Epithelial cell of esophagus (primary cell): ENCODE measurements at regions not wholly inside any gene's neighbourhood (a gene's known extent, or its start where the extent isn't known, plus 50 kb on each side); places are given as distances from the start of the nearest gene placed in this dataset.

Experiments used
- DNase-seq: peaks from one replicate; pipeline ENCODE4 v3.0.0; 2010; ENCODE audit warnings: low read depth
- H3K4me3 ChIP-seq: 2 replicates; pipeline ENCODE4 v1.5.1; 2011; ENCODE audit warnings: mild to moderate bottlenecking, low read length, control low read depth
- TF ChIP-seq, protein P1 (sequence below): IDR thresholded peaks from 2 replicates; pipeline ENCODE4 v1.5.1; 2011; ENCODE audit warnings: low read depth, mild to moderate bottlenecking, low read length, control low read depth, inconsistent platforms; ENCODE audit not compliant: insufficient read depth; ENCODE audit errors: missing control alignments

DNA sequence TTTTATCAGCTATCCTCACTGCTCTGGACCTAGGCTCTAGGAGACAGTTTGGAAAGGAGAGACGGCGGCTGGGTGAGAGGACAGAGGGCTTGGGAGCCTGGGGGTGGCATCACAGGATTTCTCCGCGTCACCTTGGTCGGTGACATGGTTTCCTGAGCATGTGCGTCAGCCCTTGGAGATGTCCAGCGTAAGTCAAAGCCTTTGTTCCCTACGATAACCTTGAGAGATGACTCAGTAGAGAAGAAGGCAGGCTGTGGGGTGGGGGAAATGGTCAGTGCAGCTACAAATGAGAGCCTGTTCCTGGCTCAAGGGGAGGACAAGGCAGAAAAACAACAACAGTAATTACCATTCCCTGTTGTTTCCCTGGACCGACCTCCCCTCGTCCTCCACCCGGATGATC, 90.2 kb upstream of the TBX3 start:
- TF ChIP-seq, protein P1, sequence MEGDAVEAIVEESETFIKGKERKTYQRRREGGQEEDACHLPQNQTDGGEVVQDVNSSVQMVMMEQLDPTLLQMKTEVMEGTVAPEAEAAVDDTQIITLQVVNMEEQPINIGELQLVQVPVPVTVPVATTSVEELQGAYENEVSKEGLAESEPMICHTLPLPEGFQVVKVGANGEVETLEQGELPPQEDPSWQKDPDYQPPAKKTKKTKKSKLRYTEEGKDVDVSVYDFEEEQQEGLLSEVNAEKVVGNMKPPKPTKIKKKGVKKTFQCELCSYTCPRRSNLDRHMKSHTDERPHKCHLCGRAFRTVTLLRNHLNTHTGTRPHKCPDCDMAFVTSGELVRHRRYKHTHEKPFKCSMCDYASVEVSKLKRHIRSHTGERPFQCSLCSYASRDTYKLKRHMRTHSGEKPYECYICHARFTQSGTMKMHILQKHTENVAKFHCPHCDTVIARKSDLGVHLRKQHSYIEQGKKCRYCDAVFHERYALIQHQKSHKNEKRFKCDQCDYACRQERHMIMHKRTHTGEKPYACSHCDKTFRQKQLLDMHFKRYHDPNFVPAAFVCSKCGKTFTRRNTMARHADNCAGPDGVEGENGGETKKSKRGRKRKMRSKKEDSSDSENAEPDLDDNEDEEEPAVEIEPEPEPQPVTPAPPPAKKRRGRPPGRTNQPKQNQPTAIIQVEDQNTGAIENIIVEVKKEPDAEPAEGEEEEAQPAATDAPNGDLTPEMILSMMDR, result no peak

DNA sequence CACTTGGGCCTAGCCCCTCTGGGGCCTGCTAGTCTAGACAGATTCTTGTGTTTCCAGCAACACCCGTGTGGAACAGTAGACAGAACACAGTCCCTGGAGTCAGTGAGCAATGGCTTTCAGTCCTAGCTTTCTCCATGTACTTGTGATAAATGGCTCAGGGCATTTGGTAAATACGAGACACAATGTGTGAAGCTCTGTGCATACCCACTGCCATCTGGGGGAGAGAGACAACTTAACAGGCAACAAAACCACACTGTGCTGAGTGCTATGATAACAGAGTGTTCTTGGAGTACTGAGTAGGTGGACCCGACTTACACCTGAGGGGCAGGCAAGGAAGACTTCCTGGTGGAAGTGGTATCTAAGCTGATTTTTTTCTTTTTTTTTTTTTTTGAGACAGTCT, 86.3 kb upstream of the TBX3 start:
- DNase-seq, result no peak
- TF ChIP-seq, protein P1, result no peak
- no peak overlapping the region for H3K4me3 ChIP-seq

More for the DNA sequence above, 90.2 kb upstream of the TBX3 start:
- H3K4me3 ChIP-seq, result no peak overlapping the region
- DNase-seq, result no peak

DNA sequence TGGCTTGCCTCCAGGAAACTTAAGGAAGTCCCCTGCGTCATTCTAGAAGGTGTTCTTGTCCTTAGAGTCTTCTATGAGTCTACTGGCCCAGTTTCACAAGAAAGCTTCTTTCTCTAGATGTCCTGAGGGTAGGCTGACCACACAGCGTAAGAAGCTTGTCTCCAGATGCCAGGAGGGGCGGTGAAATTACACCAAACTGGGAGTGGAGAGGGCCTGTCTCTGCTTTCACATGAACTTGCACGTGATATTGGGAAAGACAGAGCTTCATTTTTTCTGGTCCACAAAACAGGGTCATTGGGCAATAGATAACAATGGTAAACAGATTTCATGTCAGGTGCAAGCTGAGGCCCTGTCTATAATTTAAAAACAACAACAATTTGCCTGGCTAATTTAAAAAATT, 85.7 kb upstream of the TBX3 start:
- no peak overlapping the region for H3K4me3 ChIP-seq
- DNase-seq, result no peak
- TF ChIP-seq, protein P1, result no peak

DNA sequence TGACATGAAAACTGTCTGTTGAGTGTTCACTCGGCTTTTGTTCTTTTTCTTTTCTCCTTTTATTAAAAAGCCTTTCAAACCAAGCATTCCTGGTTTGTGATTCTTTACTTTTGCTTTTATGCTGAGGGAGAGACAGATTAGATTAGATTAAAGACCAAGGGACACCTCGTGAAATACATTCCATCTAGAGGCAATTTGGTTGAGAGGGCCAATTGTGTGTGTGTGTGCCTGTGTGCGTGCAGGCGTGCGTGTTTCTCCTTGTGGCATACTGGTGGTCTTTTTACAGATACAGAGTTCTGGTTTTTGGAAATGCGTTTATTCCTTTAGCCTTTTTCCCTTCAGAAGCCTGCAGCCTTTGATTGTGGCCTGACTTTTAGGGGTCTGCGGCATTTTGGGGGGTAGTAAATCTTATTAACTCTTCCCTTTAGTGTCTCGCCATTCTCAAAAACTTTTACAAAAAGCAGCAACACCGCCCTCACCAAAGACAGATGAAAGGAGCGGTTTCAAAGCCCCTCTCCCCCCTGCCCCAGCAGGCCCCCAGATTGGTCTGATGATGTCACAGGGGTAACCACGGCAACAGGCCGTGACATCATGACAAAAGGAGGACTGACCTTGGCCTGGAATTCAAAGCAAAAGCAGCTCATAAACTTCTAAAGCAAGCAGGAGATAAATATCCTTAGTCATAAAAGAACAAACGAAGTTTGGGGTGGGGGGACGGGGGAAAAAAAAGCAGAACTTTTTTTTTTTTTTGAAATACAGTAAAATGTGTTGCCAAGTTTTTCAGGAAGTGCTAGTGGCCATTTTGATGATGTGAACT, 84.1 kb upstream of the TBX3 start:
- no peak overlapping the region for H3K4me3 ChIP-seq
- TF ChIP-seq, protein P1, result no peak
- no peak for DNase-seq

DNA sequence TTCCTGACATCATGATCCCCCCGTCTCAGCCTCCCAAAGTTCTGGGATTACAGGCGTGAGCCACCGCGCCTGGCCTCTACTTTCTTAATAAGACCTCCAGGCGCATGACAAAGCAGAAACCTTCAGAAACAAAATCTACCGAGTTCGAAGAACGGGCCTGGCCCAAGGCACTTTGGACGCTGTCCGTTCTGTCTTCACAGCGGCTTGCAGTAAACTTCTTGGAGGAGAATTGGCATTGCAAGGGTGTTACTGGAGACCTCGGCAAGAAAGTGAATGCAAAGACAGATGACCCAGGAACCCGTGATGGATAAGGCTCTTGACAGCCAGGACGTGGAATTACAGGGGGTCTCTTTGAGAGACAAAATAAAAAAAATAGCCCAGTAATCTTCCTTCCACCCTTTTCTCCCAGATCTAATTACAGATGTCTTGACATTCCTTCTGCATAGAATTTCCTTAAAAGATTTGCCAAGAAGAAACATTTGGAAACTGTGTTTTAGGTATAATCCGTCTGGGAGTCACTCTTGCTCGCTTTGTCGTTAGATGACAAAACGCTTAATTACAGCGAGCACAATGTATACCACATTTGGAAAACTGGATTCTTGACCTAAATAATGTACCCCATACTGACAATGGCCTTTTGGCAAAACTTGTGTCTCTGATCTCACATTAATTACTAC, 83.2 kb upstream of the TBX3 start:
- no peak for DNase-seq
- no peak overlapping the region for H3K4me3 ChIP-seq
- TF ChIP-seq, protein P1, result no peak

DNA sequence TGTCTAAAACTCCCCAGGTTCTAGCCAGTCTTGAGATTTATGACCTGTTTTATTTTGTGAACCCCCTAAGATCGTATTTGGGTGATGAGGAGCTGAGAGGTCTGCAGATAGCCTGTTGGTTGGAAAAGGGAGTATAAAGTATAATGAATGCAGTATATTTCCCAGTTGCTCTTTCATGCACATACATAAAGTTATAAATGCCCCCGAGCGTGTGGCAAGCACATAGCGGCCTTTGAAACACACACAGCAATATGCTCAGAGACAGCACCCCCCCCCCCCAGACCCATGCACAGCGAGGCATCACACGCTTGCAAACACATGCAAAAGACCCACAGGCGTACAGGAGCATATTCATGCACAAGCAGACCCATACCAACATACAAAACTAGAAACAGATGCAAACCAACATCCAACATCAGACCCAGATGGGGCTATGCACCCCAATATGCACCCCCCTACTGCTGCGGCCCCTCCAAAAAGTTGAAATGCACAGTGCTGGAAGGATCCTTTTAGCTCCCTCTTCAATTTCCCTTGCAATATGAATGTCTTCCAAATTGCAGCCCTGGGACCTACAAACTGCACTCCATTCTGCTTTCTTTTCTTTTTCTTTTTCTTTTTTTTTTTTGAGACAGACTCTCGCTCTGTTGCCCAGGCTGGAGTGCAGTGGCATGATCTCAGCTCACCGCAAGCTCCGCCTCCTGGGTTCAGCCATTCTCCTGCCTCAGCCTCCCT, 82.2 kb upstream of the TBX3 start:
- DNase-seq, result no peak
- TF ChIP-seq, protein P1, result no peak
- no peak overlapping the region for H3K4me3 ChIP-seq
